GM21390 (cell line): ENCODE measurements at regions not wholly inside any gene's neighbourhood (a gene's known extent, or its start where the extent isn't known, plus 50 kb on each side); places are given as distances from the start of the nearest gene placed in this dataset.

Experiments
- ATAC-seq: cut with Tn5 transposase; IDR thresholded peaks from one replicate; pipeline ENCODE4 v1.9.1; 2021; ENCODE audit not compliant: unreplicated experiment

DNA sequence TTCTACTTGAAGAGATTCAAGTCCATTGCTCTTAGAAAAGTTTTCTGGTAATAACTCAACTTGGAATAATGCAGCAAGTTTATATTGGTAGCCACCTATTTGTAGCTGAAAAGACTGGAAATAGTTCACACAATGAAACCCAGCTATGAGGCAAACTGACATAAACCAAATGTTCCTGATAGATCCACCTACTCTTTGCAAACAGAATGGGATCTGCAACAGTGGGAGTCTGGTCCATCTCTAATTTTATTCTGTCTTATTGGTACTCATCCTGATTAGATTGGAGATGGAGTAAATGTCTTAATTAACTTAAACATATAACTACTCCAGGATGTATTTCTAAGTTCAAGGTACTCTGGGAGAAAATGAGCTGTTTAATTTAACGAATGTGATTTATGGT lies 438.0 kb downstream of the OLFM4 start:
- ATAC-seq = no peak

DNA sequence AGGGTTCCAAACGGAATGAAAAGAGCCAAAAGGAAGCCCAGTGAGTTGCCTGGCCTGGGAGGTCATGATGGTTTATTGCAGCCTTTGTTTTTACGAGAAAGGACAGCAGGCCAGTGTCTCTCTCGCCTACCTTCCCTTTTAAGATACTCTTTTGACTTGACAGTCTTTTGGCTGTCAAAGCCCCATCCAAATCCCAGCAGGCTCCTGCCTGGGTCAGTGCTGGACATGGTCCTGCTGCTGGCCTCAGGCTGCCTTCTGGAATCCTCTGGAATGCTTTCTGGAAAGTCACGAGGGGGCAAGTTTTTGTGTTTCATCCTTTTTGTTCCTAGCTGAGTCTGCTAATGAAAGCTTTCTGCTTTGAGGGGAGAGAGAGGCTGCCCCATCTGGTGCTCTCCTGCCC lies 444.8 kb downstream of the OLFM4 start:
- no peak for ATAC-seq

DNA sequence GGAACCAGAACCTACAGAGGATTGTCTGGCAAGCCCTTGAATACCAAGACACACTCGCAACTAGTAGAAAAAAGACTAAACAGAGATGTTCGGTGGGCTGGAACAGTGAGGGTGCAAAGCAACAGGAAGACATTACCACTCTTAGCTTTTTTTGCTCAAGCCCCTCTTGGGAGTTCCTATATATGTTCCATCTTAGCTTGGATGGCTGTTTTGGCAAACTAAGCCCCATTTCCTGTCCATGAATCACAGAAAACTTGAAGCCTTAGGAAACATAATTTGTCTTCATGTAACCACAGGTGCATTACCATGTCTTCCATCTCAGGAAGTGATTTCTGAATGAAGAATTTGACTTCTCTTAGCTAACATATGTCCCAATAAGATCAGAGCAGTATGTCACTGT lies 446.3 kb downstream of the OLFM4 start:
- ATAC-seq = no peak

DNA sequence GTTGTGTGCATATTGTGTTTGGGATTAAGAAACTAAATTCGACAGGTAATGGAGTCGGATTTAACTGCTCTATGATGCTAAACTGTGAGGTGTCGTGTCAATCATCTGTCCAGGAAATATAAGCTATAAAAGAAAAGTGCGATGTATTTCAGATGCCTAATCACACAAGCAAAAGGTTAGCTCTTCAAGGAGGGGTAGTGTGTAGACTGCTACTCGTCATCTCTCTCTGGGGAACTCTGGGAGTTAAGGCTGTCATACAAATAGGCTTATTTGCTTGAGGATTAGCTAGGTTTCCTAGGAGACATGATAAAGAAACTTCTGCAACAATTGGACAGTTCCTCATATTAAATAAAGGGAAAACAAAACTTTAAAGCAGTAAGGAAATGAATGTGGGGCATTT lies 462.1 kb downstream of the OLFM4 start:
- ATAC-seq = no peak

GRCh38 chr13:53494406-53494805 lies 465.8 kb downstream of the OLFM4 start:
- no peak for ATAC-seq

- ATAC-seq = no peak
These were observed 471.0 kb downstream of the OLFM4 start for GRCh38 chr13:53499576-53500133.

DNA sequence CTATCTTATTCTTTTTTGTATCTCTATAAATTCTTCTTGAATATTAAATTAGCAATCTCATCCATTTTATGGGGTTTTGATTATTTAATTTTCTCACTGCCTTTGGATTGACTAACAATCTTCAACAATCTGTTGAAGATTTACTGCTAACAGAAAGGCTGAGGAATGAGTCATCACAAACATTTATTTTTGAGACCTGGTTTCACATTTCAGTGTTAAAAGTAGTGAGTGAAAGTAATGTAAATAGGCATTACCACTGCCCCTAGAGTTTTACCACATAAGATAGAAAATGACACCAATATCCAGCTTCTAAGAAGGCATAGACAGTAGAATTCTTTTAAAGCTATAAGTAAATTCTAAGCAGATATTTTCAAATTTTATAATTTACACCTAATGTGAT lies 472.8 kb downstream of the OLFM4 start:
- no peak for ATAC-seq

DNA sequence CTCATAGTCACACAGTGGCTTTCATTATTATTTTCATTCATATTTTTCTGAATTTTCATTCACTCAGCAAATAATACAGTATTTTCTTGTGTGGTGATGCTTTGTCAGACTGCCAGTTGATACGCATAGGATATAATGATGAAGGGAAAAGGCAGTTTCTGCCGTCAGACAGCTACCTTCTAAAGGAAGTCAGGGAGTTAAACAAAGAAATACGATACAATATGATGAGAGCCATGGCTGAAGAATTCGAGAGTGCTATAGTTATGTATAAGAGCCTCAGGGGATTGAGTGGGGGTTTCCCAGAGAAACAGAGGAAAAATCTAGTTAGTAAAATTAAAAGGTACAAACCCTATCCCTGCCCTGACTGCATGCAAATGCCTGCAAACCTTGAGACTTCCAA lies 479.1 kb downstream of the OLFM4 start:
- no peak for ATAC-seq

GRCh38 chr13:53512635-53513034 lies 484.0 kb downstream of the OLFM4 start:
- ATAC-seq = no peak

- no peak for ATAC-seq
These were observed 484.6 kb downstream of the OLFM4 start for GRCh38 chr13:53513226-53513625.

GRCh38 chr13:53520132-53520531 lies 491.5 kb downstream of the OLFM4 start:
- ATAC-seq = no peak

GRCh38 chr13:53522034-53522433 lies 493.4 kb downstream of the OLFM4 start:
- ATAC-seq = no peak

GRCh38 chr13:53537586-53537985 lies 509.0 kb downstream of the OLFM4 start:
- ATAC-seq = no peak

- ATAC-seq = no peak
These were observed 516.8 kb downstream of the OLFM4 start for GRCh38 chr13:53545340-53545941.

GRCh38 chr13:53560556-53560955 lies 531.9 kb downstream of the OLFM4 start:
- no peak for ATAC-seq

DNA sequence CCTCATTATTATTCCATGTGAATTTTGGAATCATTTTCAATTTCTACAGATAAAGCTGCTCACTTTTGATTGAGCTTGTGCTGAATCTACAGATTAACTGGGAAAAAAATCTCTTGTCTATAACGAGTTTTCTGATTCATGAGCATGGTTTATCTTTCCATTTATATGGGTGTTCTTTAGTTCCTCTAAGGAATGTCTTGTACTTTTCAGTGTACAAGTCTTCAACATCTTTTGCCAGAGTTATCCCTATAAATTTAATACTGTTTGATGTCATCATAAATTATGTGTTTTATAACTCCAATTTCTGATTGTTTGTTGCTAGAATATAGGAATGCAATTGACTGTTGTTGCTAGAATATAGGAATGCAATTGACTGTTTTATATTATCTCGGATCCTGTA lies 533.8 kb downstream of the OLFM4 start:
- no peak for ATAC-seq

- ATAC-seq = no peak
These were observed 539.9 kb downstream of the OLFM4 start for GRCh38 chr13:53568491-53568890.

DNA sequence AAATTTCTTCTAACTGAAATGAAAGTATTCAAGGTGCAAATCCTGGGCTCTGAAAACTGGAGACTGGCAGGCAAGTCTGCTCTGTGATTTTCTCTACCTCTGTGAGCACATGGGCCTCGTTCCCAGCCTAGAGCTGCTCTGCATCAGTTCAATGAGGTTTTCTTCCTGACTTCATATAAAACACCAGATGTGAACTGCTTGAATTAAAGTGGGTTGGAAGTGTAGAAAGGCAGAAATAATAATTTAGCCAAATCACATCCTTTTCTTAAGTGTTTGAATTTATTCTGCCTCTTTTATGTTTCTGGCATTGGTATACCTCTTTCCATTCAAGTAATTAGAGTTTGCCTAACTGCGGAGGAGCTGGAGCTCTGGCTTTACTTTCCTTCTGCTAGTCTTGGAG lies 540.8 kb downstream of the OLFM4 start:
- no peak for ATAC-seq

GRCh38 chr13:53601113-53601512 lies 572.5 kb downstream of the OLFM4 start:
- ATAC-seq = no peak

GRCh38 chr13:53605326-53605725 lies 576.7 kb downstream of the OLFM4 start:
- no peak for ATAC-seq

DNA sequence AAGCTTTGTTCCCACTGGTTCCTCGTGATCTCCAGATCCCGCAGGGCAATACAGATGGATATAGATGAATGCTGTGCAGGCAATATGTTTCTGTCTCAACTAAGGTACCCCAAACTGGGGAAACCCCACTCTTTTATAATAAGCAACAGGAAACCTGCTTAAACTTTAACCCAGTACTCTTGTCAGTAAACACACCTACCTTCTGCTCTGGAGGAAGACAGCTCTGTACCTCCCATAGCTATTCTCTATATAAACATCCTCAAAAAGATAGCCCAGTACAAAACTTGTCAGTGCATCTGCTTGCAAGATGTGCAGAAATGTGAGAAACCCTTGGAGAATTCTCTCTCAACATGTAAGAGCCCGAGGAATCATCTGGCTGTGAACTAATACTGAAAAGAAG lies 583.6 kb downstream of the OLFM4 start:
- no peak for ATAC-seq

GRCh38 chr13:53622456-53622855 lies 593.8 kb downstream of the OLFM4 start:
- no peak for ATAC-seq

DNA sequence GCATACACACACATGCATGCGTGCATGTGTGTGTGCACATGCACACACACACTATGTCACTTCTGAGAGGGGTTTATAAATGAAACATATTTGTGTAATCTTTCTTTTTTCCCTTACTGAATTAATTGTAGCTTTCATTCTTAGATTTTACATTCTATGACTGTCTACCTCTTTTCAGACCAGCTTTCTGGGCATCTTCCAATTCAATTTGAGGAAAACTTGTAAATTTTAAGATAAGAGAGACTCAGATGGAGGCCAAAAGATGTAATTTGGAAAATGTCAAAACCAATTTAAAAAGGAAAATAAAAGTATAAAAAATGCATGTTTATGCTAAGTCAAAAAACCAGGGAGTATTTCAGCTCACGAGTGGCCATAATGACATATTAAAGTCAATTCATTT lies 594.5 kb downstream of the OLFM4 start:
- ATAC-seq = no peak
